Thyroid gland (tissue), 4 donors: ENCODE measurements at regions not wholly inside any gene's neighbourhood (a gene's known extent, or its start where the extent isn't known, plus 50 kb on each side); places are given as distances from the start of the nearest gene placed in this dataset.
A peak's percentile ranks its signal among the peaks of the same experiment; 100 is the strongest.

ENCODE experiments used
- DNase-seq, 2 donors: peaks; one replicate each; pipeline ENCODE4 v3.0.0-alpha.2; 2019
- H3K27ac ChIP-seq, 3 donors: fragments of 200-600 bp; sonication (generic); 1 replicate in 2 of 3; 2 replicates in 1 of 3; pipeline ENCODE4 v1.5.1; 2016 to 2019; ENCODE audit warnings: mild to moderate bottlenecking in 1 of 3, moderate library complexity in 1 of 3
- H3K27me3 ChIP-seq: fragments of 200-600 bp; sonication (generic); one replicate; pipeline ENCODE4 v1.5.1; 2019
- H3K36me3 ChIP-seq, 2 donors: fragments of 200-600 bp; sonication (generic); one replicate each; pipeline ENCODE4 v1.5.1; 2016 to 2019
- H3K4me1 ChIP-seq, 2 donors: fragments of 200-600 bp; sonication (generic); one replicate each; pipeline ENCODE4 v1.5.1; 2017 to 2019
- H3K4me3 ChIP-seq, 3 donors: fragments of 200-600 bp; sonication (generic); replicated peaks in 1 of 3; 1 replicate in 2 of 3; 2 replicates in 1 of 3; pipeline ENCODE4 v1.5.1; 2016; ENCODE audit warnings: mild to moderate bottlenecking in 1 of 3
- H3K9me3 ChIP-seq: fragments of 200-600 bp; sonication (generic); one replicate; pipeline ENCODE4 v1.5.1; 2017
- CTCF ChIP-seq, 6 experiments: fragments of 200-600 bp in 3 of 6; fragments of 450-650 bp in 3 of 6; sonication (generic) in 3 of 6; IDR thresholded peaks; one replicate each; pipeline ENCODE4 v1.5.1; 2016 to 2019; ENCODE audit warnings: antibody characterized with exemption in 6 of 6, mild to moderate bottlenecking in 2 of 6, inconsistent platforms in 1 of 6, moderate library complexity in 1 of 6
- POLR2A ChIP-seq, 2 donors: fragments of 450-650 bp; IDR thresholded peaks; one replicate each; pipeline ENCODE4 v1.6.1; 2017; ENCODE audit warnings: antibody characterized with exemption in 2 of 2, mild to moderate bottlenecking in 2 of 2, moderate library complexity in 1 of 2
- WGBS, 2 donors: methylation state at CpG; one replicate each; pipeline ENCODE4 v1.1.5; 2017; 5-methylcytosine and 5-hydroxymethylcytosine counted together
- intact Hi-C: fragments of 100-400 bp; cut with DNase I; formaldehyde crosslinking; loops from one replicate; pipeline ENCODE4 v1.15.1; 2023

GRCh38 chr3:29064085-29064484 lies 216.8 kb upstream of the RBMS3 start:
- Histone ChIP-seq H3K27ac (no peak overlapping the region), H3K9me3 (no peaks in the 10 kb centered on the region), H3K4me3 (no peak overlapping the region), H3K4me1 (peaks cover 9 to 13% of the 10 kb centered on the region in 2 donors), H3K36me3 (no peaks in the 10 kb centered on the region), H3K27me3 (no peaks in the 10 kb centered on the region)
- WGBS, 2 donors, result 90 to 91% methylated on average over 1 of the region's 1 CpG
- intact Hi-C loops, result no loop called here
- TF ChIP-seq POLR2A (IDR thresholded peaks at IDR 0.05) (no peak), CTCF (IDR thresholded peaks at IDR 0.05) (no peak)
- no peak for DNase-seq

- 9 to 18% methylated on average over 2 of the region's 2 CpGs for WGBS, 2 donors
- intact Hi-C loops, result no loop called here
- no peaks in the 10 kb centered on the region for H3K9me3 ChIP-seq
- no peak overlapping the region for H3K4me3 ChIP-seq
- H3K27ac ChIP-seq, result no peak overlapping the region
- no peaks in the 10 kb centered on the region for H3K27me3 ChIP-seq
- DNase-seq, result peak; percentile 95 to 97
- TF ChIP-seq CTCF (IDR thresholded peaks at IDR 0.05) (no peak), POLR2A (IDR thresholded peaks at IDR 0.05) (no peak)
- peaks cover 9 to 13% of the 10 kb centered on the region in 2 donors for H3K4me1 ChIP-seq
- H3K36me3 ChIP-seq, result no peaks in the 10 kb centered on the region
Observed at GRCh38 chr3:29065211-29065785, 215.6 kb upstream of the RBMS3 start.

GRCh38 chr3:29067007-29067406 lies 213.9 kb upstream of the RBMS3 start:
- Histone ChIP-seq H3K27ac (no peak overlapping the region), H3K36me3 (no peaks in the 10 kb centered on the region), H3K27me3 (no peaks in the 10 kb centered on the region), H3K9me3 (no peaks in the 10 kb centered on the region), H3K4me3 (no peak overlapping the region), H3K4me1 (peaks cover 9 to 13% of the 10 kb centered on the region in 2 donors)
- no peak for DNase-seq
- TF ChIP-seq POLR2A (IDR thresholded peaks at IDR 0.05), result no peak
- no peak for TF ChIP-seq CTCF (IDR thresholded peaks at IDR 0.05)
- intact Hi-C loops, result no loop called here
- 95 to 96% methylated on average over 4 of the region's 4 CpGs for WGBS, 2 donors

GRCh38 chr3:29070959-29071634 lies 209.8 kb upstream of the RBMS3 start:
- Histone ChIP-seq H3K27ac (no peak overlapping the region), H3K27me3 (no peaks in the 10 kb centered on the region), H3K9me3 (no peaks in the 10 kb centered on the region), H3K4me3 (no peak overlapping the region), H3K4me1 (peaks cover under 1 to 3% of the 10 kb centered on the region in 2 donors), H3K36me3 (no peaks in the 10 kb centered on the region)
- DNase-seq, result no peak
- 83 to 92% methylated on average over 3 of the region's 3 CpGs for WGBS, 2 donors
- no peak for TF ChIP-seq POLR2A (IDR thresholded peaks at IDR 0.05)
- TF ChIP-seq CTCF (IDR thresholded peaks at IDR 0.05), result no peak
- intact Hi-C loops, result no loop called here

GRCh38 chr3:29072611-29073010 lies 208.3 kb upstream of the RBMS3 start:
- H3K27ac ChIP-seq, result no peak overlapping the region
- no peak overlapping the region for H3K4me3 ChIP-seq
- 29 to 66% methylated on average over 1 of the region's 1 CpG for WGBS, 2 donors
- no peaks in the 10 kb centered on the region for H3K36me3 ChIP-seq
- no peak for TF ChIP-seq POLR2A (IDR thresholded peaks at IDR 0.05)
- TF ChIP-seq CTCF (IDR thresholded peaks at IDR 0.05), result no peak
- no peaks in the 10 kb centered on the region for H3K9me3 ChIP-seq
- peak in 1 of 2 donors; percentile 6 for DNase-seq
- H3K4me1 ChIP-seq, result no peaks in the 10 kb centered on the region
- no peaks in the 10 kb centered on the region for H3K27me3 ChIP-seq
- intact Hi-C loops, result no loop called here
